GM19328 (cell line): ENCODE measurements at regions not wholly inside any gene's neighbourhood (a gene's known extent, or its start where the extent isn't known, plus 50 kb on each side); places are given as distances from the start of the nearest gene placed in this dataset.
"Not testable (repeated sequence)": the region's sequence is repeated elsewhere in the genome, so short reads cannot be mapped to it uniquely, and the experiment has no call there.

ENCODE experiments used
- ATAC-seq: cut with Tn5 transposase; IDR thresholded peaks from one replicate; pipeline ENCODE4 v1.9.1; 2021; ENCODE audit warnings: mild to moderate bottlenecking, moderate library complexity; ENCODE audit not compliant: unreplicated experiment

DNA sequence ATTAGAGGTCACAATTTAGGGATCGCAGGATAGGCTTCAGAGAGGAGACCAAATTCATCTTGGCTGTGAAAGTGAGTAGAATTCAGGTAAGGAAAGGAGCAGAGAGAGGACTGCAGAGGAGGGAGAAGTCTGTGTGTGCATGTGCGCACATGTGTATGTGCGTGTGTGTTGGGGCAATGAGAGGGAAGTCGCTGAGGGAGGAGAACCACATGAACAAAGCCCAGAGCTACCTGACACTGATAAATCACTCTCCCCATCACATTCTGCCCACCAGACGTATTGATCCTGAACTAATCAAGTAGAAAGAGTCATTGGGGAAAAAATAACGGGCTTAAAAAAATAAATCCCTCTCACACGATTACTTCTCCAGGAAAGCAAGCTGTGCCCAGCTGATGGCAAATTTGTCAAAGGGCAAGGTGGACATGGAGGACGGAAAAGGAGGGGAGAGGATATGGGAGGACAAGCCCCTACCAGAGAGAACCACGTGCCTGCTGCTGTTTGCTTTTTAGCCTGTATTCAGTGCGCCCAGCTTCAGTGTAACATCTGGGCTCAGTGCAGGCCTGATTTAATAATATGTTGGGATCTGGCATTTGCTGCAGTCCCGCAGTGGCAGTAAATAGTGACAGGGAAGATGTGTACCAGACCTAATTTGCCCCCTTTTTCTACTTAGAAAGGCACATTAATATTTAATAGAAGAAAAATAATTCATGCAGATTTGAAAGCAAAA lies 307.5 kb downstream of the C1D start:
- no peak for ATAC-seq

DNA sequence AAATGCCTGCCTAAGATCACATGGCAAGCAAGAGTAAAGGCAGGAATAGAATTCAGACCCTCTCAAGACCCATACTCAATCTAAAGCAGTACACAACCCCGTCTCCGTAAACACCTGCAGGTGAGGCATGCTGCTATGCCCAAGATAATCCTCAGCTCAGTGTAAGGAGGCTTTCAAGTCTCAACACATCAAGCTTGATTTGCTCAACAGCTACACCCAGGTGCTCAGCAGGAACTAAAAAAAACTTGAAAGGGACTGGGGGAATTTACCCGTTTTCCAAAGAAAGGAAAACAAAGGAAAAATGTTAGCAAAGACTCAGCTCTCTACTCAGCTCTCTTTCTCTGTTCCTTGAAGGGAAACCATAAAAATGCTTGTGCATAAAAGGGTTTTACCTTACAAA lies 301.8 kb downstream of the C1D start:
- no peak for ATAC-seq

DNA sequence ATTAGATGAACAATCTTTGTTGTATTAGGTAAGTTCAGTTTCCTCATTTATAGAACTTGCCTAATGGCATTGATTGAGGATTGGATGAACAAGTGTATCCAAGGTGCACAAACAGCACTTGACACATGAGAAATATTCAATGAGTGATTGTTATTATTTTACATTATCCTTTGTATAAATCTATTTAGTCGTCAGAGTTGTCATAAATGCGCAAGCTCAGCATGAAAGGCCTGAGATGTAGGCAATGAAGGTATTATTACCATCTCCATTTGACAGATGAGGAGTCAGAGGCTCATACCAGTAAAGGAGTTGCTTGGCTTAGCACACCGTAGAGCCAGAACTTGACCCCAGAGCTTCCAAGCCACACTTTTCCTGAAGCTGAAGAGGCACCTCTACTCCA lies 291.4 kb downstream of the C1D start:
- no peak for ATAC-seq

DNA sequence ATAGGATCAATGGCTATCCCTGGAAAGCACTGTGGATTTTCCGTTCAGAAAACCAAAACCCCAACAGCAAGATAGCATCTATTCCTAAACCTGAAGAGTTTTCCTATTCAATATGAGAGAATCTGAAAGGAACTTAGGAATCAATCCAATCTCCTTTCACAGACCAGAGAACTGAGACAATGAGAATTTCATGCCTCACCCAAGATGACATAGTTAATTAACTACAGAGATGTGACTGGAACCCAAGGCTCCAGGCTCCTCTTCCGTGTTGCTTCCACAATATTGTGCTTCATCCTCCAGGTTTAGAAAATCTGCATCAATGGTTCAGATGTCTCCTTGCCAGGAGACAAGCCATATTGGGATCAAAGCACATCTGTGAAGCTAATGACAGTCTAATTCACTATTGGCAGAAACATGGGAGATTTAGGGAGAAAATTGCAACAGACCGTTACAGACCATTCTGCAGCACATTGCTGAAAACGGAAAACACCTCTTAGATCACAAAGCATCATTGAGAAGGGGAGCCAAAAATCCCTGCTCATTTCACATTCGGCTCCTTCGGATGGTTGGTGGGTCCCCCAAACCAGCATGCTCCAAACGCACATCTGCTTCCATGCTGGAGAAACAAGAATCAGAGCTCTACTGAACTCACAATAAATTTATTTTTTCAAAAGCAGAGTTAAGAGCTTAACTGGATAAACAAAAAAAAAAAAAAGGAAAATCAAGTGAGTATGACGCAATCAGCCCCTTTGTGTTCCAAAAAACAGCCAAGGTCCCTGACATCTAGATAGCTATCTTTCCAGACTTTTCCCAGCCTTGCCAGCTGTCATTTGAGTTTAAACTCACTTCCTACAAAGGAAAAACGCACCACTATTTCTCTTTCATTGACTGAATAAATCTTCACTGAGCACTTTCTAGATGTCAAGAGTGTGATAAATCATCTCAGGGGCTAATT lies 290.3 kb downstream of the C1D start:
- ATAC-seq = no peak

DNA sequence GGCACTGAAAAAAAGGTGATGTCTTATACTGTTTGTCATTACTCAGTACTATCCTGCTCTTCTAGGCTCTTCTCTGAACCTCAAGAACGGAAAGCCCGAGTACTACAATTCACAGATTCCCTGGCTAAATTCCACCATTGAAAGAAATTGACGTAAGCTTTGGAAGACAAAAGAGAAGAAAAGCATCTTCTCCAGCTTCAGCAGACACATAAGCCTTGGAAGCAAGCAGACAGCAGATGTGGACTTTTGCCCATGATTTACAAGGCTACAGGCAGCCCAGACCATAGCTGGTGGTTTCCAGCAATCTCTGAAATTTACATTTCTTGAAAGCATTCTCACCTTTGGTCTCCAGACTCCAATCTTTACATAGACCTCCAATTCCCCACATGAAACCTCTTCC lies 289.0 kb downstream of the C1D start:
- ATAC-seq = no peak

DNA sequence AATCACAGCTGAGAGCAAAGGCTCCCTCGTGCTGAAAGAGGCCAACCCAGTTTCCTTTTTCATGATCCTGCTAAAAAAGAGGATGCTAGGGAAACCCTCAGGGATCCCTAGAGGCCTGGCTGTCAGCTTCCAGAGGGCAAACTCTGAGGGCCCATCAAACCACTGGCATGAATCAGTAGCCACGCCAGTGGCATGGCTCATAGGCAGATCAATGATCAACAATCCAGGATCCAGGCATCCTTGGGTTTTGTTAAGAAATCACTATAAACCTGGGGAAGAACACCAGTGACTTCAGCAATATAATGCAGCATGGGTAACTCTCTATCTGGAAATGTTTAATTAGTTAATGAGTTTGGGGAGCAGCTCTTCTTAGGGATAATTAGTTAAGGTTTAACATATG lies 286.5 kb downstream of the C1D start:
- no peak for ATAC-seq

DNA sequence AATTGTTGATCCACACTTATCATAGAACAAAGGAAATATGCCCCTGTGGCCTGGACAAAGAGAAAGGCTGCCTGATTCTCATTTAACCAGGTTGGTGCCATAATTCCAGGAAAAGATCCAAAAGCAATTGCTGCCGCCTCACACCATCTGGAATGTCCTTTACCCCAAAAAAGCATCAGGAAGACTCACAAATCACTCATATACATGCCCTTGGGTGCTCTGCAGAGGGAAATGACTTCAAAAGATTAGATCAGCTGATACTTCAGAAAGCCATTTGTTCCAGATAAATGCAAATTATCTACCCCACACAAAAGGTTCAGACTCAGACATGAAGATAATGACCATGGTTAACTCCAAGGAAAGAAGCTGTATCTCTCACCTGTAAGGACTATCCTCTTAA lies 285.8 kb downstream of the C1D start:
- no peak for ATAC-seq

DNA sequence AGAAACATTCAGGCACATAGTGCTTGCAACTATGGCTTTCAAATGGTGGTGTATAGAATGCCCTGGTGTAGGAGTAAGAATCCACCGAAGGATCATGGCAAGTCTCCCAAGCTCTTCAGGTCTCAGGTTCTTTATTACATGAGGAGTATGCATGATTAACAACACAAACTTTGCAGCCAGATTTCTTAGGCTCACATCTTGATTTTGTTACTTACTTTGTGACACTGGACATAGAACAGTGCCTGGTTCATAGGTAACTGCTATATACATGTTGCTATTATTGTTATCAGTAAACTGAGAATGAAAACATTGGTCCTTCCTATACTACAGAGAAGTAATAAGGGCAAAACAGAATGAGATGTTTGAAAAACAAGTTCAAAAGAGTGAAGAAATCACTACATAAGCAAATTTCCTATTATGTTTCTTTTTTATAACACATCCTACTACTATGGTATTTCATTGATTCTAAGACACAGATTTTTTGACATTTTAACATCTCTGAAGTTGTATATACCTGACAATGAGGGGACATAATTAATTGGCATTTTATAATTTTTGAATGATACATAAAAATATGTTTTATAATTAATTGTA lies 284.9 kb downstream of the C1D start:
- no peak for ATAC-seq

DNA sequence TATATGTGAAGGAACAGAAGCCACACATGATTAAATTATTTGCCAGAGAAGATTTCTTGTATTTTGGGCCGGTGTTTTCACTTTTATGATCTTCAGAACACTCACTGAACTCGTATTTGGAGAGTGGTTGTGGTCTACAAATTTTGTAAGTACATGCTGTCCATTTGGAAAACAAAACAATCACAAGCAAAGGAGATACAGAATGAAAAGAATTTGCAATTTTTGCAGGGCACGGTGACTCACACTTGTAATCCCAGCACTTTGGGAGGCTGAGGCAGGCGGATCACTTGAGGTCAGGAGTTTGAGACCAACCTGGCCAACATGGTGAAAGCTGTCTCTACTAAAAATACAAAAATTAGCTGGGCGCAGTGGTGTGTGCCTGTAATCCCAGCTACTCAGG lies 282.0 kb downstream of the C1D start:
- not testable (repeated sequence) for ATAC-seq

DNA sequence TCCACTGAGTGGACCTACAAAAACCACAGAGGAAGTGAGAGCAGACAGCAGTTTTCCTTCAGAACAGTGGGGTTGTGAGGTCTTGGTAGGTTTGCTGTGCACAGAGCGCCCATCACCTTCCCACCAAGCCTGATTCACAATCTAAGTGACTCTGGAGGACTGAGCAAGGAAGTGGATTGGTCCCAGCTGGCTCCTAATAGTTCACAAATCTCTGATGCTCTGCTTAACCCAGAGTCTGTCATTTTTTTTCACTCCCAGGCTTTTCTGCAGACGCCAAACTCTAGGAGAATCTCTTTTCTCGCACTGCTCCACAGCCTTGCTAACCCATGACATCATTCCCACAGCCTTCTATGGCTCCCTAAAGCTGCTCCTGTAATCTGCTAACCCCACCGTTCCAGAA lies 280.4 kb downstream of the C1D start:
- ATAC-seq = no peak

DNA sequence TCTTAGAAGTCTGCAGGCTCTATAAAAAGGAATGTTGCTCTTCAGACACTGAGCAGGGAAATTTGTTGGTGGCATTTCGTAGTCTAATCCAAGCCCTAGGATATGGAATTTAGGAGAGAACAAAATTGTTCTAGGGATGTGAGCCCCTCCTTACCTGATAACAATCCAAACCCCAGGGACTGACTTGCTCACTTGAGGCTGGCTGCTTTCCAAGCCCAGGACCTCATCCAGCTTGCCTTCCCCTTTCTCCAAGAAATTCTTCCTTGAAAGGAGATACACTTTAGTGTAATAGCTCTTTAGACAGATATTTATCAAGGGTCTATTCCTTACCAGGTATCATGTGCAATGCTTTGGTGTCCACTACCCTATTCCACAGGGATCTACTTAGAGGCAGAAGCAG lies 279.8 kb downstream of the C1D start:
- no peak for ATAC-seq

DNA sequence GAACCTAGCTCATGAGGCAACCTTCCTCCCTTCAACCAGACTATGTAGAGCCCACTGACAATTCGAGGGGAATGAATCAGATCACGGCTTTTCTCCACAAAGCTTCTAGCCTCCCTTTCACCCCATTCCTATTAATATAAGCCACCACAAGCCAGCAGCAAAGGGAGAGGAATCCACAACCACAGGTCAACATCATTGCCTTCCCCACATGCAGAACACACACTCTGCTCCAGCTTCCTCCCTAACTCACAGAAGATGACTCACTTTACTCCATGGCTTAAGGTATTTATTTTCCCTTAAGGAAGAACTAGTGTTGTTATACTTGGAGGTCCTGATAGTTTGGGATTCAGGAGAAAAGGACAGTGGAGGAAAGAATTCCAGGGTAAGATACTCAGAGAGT lies 272.2 kb downstream of the C1D start:
- ATAC-seq = no peak

DNA sequence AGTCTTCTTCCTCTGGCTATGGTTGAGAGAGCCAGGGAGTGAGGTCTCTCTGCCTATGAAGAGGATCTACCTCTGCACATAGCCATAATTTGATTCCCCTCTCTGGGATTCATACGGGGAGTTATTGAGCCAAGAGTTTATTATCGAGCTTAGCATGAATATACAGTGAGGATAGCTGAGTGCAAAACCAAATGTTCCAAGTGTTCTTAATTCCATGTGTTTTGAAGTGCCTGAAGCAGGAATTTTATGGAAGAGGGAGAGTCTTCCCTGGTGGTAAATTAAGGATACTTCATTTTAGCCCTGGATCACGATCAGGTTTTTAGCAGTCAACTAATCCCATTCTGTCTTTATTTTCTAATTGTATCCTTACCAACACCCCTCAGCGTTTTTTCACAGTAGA lies 270.6 kb downstream of the C1D start:
- ATAC-seq = no peak

DNA sequence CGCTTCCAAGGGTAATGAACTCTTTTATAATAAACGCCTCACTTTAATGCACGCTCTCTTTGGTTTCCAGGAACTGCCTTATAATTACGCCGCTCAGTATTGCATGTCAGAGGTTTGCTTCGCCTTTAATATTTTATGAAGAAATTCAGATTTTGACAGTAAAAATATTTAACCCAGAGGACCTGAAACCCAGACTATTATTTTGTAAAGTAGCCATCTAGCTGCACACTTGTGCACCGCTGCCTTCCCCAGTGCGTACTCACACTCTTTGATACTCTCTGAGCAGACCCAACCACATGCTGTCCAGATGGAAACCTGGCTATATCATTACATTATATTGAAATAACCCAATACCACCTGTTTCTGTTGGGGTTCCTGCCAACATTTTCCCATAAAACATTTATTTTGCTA lies 270.1 kb downstream of the C1D start:
- no peak for ATAC-seq

DNA sequence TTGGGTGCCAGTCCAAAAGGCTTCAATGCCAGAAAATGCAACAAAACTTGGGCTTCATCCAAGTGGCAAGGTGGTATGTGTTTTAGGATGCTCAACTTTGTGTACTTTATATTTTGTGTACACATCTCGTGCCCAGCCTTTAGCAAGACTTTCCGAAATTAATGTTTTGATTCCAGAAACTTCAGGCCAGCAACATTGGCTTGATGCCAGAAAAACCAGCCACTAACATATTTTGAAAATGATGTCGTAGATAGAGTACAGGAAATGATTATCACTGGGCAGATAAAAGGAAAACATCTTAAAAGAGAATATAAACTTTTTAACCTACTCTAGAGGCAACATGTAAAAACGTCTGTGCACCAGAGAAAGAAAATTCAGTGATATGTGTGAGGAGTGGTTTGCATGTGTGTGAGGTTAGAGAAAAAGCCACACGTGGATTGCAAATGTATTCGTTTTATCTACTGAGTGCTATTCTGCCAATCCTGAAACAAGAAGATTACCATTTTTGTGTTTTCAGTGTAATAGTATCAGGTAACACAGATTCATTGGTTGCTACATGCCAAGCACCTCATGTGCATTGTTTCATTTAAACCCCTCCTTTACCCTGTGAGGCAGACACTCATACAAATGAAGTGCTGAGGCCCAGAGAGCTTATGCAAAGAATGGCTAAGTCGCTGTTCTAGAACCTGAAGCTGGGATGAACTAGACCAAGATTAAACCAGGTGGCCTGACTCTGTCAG lies 264.8 kb downstream of the C1D start:
- no peak for ATAC-seq

DNA sequence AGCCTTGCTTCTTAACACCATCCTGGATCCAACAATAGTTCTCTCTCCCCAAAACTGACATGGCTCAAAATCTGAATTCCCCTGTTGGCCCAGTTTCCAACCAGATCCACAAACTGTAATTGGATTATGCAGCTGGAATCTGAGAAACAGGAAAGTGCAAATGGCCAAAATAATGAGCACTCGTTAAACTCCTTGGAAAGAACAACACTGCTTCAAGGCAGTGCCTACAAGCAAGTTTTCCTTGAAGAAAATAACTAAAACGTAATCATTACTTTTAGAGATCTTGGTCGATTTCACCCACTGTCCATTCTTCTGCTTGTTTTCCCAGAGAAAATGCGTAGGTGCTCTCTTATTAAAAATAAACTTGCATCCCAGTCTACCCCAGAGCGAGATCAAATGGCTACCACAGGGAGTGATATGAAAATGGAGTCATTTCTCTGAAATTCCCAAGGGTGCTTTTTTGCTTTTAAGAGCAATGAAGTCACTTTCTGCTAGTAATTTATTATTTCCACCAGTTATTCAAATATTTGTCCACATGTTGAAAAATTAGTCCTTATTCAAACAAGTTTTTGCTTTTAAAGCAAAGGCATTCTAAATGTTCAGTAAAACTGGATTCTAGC lies 264.2 kb downstream of the C1D start:
- ATAC-seq = no peak

DNA sequence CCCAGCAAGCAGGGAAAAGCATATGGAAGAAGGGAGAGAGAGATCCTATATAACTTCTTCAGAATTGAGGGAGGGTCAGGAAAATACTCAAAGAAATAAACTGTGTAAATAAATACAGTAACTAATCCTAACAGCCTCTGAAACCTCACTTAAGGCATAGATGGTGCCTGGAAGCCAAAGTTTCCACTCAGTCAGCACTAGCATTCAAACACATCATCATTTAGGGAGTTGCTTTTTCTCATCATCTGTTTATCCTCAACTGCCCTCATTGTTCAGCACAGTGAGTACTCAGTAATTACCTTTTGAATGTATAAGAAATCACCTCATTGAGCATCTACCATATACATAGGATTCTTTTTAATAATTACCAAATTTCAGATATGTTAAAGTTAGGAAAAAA lies 262.9 kb downstream of the C1D start:
- no peak for ATAC-seq

DNA sequence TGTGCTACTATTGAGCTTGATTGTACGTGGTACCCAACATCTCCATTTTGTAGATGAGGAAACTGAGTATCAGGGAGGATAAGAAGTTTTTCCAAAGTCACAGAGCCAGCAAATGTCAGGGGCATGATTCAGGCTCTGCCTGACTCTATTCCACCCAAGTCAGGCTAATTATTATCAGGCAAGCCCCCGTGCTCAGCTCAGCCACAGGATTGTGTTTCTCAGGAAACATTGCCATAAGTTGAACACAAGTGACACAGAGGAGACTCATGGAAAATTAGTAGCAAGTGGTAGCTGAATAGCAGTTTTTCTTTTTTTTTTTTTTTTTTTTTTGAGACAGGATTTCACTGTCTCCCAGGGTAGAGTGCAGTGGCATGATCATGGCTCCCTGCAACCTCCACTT lies 260.5 kb downstream of the C1D start:
- no peak for ATAC-seq

DNA sequence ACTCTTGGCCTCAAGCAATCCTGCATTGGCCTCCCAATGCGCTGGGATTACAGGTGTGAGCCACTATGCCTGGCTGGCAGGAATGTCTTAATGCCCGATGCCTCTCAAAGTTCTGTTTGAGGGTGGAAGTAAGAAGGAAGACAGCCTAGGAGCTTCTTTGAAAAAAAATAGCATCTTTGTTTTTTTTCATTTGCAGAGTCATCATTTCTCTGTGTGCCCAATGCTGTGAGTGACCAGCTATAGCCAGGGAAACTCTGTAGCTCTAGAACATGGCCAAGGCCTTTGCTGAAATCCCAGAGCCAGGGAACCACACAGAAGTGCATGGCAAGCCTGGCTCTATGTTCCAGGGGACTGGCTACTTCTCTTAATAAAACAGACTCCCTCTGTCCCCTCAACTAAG lies 260.0 kb downstream of the C1D start:
- ATAC-seq = no peak

DNA sequence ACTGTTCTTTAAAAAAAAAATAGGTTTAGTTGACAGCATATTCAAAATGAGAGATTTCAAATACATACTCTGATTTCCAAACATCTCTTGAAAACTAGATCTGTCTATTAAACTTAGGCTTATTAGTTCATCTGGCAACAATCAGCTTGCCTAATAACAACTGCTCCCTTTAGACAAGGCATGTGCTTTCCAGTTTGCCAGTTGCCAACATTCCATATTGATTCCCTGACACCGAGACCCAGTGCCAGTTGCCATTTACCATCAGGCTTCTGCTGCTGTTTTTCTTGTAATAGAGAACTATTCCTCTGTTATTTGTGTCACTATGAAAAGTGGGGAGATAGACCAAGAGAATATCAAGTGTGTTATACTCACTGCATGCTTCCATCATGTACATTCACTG lies 256.0 kb downstream of the C1D start:
- ATAC-seq = no peak

DNA sequence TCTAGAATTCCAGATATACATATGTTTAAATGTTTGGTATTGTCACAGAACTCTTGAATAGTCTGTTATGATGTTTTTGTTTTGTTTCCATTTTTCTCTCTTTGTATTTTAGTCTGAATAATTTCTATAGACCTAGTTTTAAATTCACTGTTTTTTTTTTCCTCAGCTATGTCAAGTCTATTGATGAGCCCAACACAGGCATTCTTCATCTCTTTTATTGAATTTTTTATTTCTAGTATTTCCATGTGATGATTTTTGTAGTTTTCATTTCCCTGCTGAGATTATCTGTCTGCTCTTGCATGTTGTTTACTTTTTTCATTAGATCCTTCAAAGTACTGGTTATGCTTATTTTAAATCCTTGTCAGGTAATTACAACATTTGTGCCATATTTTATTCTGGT lies 254.7 kb downstream of the C1D start:
- ATAC-seq = no peak
